H54 (cell line): ENCODE measurements at regions not wholly inside any gene's neighbourhood (a gene's known extent, or its start where the extent isn't known, plus 50 kb on each side); places are given as distances from the start of the nearest gene placed in this dataset.

Source experiments
- DNase-seq: peaks from one replicate; pipeline ENCODE4 v3.0.0; 2011; ENCODE audit warnings: low spot score, mixed read lengths; ENCODE audit not compliant: insufficient read length
- FAIRE-seq: peaks from 3 replicates; lab custom pipeline; 2011; peaks lifted over from hg19 to GRCh38; lab: Jason Lieb, UNC
- POLR2A ChIP-seq: IDR thresholded peaks from 2 replicates; pipeline ENCODE4 v1.6.1; 2011; ENCODE audit warnings: low read depth, mild to moderate bottlenecking, low read length

DNA sequence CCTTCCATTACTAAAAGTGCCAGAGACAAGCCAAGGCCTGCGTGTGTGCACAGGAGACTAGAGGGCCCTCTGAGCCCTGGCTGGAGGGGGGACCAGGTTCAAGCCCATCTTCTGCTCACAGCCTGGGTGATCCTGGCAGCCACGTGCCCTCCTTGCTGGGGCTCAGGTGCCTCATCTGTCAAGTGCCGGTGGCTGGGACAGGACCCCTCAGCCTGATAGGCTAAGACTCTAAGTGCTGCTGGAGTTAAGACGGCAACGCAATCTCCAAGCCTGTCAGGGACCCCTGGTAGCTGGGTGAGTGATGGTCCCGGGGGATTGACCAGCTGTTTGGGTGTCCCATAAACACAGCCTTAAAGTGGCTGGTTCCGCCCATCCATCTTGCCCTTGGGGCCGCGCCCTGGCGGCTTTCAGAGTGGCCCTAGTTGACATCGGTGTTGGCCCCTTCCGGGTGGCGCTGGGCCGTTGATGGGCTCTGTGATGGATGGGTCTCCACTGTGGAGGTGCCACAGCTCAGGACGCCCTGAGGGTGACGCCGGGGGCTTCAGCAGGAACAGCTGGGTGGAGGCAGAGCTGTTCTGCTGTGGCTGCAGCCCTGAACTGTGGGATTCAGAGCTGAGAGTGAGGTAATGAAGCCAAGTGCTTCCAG lies 136.2 kb downstream of the BARX1 start:
- FAIRE-seq (no peak), DNase-seq (peak; percentile 2)
- no peak for TF ChIP-seq POLR2A

GRCh38 chr9:93818237-93818636 lies 136.9 kb downstream of the BARX1 start:
- DNase-seq (no peak), FAIRE-seq (no peak)
- no peak for TF ChIP-seq POLR2A

DNA sequence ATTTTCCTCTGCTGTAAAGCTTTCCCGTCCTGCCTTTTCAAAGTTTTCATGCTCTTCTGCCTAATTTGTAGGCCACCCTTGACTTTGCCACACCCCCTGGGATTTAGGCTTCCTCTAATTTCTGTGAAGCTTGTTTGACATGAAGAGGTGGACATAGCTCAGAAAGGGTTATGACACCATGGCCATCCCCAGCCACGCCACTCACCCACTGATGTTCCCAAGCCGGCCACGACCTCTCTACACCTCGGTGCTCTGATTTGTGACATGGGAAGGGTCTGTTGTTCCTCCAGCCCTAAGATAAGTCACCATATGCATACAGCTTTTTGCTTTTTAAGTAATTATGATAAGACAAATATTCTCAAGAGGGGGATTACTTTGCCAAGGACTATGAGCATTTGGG lies 139.5 kb downstream of the BARX1 start:
- FAIRE-seq (no peak), DNase-seq (no peak)
- TF ChIP-seq POLR2A: no peak

DNA sequence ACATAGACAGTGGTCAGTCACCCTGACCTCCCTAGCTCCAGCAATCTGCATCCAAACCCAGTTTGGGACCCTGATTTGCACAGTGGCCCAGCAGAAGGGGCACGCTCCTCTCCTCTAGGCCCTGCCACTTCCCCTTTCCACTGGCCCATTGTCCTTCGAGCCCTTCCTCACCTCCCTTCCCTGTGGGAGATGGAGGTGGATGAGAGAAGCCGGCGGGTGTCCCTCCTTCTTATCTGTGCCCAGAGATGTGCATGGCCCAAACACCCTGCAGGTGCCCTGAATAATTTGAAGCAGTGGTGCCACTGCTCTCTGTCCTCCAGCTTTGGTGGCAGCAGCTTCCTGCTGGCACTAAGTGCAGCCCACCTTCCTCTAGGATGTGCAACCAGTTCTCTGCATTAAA lies 140.0 kb downstream of the BARX1 start:
- no peak for TF ChIP-seq POLR2A
- no peak for FAIRE-seq
- DNase-seq: peak; percentile 3

- FAIRE-seq (no peak), DNase-seq (peak; percentile 23)
- no peak for TF ChIP-seq POLR2A
Measured at GRCh38 chr9:93814077-93814956, 140.8 kb downstream of the BARX1 start.

- no peak for FAIRE-seq
Measured at GRCh38 chr9:93813221-93814076, 141.7 kb downstream of the BARX1 start.

DNA sequence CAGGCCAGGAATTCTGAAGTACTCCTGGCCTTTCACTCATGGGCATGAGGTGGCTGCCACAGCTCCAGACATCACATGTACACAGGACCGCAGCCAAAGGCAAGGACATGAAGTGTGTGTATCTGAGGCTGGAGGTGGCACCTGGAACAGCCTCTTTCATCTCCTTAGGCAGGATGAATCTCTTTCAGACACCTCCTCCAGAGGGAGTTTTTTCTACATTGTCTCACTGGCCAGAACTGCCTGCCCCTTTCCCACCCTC lies 142.8 kb downstream of the BARX1 start:
- no peak for TF ChIP-seq POLR2A
- no peak for FAIRE-seq
- no peak for DNase-seq

More at GRCh38 chr9:93813221-93814076, 141.7 kb downstream of the BARX1 start:
- TF ChIP-seq POLR2A: no peak
- DNase-seq: no peak

DNA sequence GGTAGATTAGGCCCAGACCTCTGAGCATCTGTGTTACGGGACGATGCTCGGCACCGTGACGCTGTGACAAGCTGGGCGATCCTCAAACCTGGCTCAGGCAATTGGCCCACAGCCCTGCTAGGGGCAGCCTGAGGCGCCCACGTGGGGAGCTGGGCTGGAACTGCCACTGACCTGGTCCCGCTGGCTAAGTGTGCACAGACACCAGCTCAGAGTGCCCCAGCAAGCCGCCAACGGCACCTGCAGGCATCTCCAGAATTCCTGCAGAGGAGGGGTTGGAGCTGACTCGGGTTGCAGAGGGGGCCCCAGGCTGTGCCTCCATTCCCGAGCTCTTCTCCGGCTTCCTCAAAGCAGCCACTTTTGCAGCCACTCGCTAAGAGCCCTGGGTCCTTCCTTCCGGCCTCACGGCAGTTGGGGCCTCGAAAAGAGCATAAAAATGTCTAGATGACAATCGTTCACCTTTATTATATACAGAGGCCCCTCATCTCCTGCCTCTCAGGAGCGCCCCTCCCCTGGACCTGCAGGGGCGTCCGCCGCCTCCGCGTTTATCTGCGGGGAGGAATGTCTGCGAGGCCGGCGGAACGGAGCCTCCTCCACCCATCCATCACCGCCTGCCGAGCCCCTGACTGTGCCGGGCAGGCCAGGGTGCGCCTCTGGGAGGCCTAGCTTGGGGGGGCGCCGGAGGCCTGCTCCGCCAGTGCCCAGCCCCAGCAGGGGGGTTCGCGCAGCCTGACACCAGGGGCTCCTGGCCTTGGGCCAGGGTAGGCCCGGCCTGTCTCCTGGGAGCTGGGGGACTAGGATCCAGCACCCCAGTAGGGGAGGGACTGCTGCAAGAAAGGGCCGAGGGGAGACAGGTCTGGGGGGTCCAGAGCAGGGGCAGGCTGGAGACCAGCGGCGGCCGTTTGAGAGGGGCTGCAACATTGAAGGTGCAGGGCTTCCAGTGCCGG lies 144.9 kb downstream of the BARX1 start:
- no peak for FAIRE-seq
- TF ChIP-seq POLR2A: no peak
- DNase-seq: no peak

- no peak for FAIRE-seq
- no peak for DNase-seq
- TF ChIP-seq POLR2A: no peak
Measured at GRCh38 chr9:93809204-93809940, 145.8 kb downstream of the BARX1 start.

DNA sequence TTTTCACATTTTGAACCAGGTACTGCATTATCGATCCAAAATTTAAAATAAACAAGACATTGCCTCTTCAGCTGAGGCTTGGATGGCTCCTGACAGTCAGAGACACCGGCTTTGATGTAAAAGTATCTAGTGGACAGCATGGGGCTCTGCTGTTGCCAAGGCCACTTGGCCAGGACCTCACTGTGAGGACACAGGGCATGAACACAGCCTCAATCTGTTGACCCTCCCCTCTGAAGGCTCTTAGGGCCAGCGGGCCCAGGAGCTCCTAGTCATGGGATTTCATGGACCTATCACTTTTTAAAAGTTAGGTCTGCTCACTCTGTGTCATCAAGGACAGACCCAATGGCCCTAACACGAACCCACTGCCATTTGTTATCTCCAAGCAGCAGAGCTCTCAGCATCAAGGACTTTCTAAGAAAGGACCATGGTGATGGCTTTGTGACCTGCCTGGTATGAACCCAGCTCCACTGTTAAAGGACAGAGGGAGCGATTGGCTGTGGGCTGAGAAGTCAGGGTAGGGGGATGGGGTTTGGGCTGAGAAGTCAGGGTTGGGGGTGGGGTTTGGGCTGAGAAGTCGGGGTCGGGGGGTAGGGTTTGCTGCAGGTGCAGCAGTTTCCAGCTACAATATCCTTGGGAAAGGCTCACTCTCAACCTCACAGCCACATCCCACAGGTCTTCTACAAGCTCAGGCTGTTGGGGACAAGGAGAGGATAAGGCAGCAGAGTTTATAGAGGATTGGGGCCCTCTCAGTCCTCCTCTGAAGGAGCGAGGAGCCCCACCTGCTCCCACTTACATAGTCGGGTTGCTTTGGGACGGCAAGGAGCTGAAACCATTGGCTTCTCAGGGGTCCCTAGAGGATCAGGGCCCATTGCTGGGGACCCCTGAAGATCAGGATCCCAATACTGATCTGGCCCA lies 146.8 kb downstream of the BARX1 start:
- DNase-seq (no peak), FAIRE-seq (no peak)
- TF ChIP-seq POLR2A: no peak
